MM.1S (cell line): ENCODE measurements at regions not wholly inside any gene's neighbourhood (a gene's known extent, or its start where the extent isn't known, plus 50 kb on each side); places are given as distances from the start of the nearest gene placed in this dataset.

Experiments
- EZH2phosphoT487 ChIP-seq: fragments of 300-600 bp; sonication (generic); IDR thresholded peaks from 2 replicates; pipeline ENCODE4 v1.6.1; 2018; ENCODE audit warnings: antibody characterized with exemption, low read length
- TF ChIP-seq, protein P1 (sequence below): fragments of 300-600 bp; sonication (generic); IDR thresholded peaks from 2 replicates; pipeline ENCODE4 v1.5.1; 2016; ENCODE audit warnings: antibody characterized with exemption, low read length, mixed read lengths

DNA sequence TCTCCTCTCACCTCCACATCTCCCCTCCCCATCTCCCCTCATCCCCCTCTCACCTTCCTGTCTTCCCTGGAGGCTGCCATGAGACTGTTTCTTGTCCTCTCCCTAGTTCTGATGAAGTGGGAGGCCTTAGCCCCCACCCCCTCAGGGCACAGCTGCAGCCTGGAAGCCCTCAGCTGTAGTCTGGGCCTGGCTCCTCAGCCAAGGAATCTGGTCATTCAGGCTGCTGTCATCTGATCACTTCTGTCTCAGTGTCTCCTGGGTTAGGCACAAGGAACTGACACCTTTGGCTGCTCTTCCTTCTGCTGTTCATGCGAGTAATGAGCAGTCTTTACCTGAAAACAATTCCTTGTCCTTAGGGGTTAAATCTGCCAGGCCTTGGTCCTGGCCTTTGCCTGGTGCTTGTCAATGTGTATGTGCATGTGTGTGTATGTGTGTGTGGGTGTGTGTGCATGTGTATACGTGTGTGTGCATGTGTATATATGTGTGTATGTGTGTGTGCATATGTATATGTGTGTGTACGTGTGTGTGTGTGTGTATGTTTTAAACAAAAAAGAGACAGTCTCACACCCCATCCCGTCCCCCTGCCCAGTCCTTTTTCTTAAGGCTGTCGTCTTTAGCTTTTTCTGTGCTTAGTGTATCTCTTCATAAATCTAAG is 153.5 kb upstream of the TMEM72 start:
- TF ChIP-seq, protein P1, sequence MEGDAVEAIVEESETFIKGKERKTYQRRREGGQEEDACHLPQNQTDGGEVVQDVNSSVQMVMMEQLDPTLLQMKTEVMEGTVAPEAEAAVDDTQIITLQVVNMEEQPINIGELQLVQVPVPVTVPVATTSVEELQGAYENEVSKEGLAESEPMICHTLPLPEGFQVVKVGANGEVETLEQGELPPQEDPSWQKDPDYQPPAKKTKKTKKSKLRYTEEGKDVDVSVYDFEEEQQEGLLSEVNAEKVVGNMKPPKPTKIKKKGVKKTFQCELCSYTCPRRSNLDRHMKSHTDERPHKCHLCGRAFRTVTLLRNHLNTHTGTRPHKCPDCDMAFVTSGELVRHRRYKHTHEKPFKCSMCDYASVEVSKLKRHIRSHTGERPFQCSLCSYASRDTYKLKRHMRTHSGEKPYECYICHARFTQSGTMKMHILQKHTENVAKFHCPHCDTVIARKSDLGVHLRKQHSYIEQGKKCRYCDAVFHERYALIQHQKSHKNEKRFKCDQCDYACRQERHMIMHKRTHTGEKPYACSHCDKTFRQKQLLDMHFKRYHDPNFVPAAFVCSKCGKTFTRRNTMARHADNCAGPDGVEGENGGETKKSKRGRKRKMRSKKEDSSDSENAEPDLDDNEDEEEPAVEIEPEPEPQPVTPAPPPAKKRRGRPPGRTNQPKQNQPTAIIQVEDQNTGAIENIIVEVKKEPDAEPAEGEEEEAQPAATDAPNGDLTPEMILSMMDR = no peak
- no peak for TF ChIP-seq EZH2phosphoT487
